ENCODE measurements at regions not wholly inside any gene's neighbourhood (a gene's known extent, or its start where the extent isn't known, plus 50 kb on each side); places are given as distances from the start of the nearest gene placed in this dataset.

- TF ChIP-seq RFX5 (IDR thresholded peaks at IDR 0.05) (no peak), CHD4 (IDR thresholded peaks at IDR 0.05; ENCODE audit: borderline replicate concordance) (no peak), HOXB5 (CRISPR knock-in tag; IDR thresholded peaks at IDR 0.05) (no peak), POLR2AphosphoS2 (conservative IDR thresholded peaks at IDR 0.05; ENCODE audit: low read length) (no peak)
- TF ChIP-seq, protein P1, sequence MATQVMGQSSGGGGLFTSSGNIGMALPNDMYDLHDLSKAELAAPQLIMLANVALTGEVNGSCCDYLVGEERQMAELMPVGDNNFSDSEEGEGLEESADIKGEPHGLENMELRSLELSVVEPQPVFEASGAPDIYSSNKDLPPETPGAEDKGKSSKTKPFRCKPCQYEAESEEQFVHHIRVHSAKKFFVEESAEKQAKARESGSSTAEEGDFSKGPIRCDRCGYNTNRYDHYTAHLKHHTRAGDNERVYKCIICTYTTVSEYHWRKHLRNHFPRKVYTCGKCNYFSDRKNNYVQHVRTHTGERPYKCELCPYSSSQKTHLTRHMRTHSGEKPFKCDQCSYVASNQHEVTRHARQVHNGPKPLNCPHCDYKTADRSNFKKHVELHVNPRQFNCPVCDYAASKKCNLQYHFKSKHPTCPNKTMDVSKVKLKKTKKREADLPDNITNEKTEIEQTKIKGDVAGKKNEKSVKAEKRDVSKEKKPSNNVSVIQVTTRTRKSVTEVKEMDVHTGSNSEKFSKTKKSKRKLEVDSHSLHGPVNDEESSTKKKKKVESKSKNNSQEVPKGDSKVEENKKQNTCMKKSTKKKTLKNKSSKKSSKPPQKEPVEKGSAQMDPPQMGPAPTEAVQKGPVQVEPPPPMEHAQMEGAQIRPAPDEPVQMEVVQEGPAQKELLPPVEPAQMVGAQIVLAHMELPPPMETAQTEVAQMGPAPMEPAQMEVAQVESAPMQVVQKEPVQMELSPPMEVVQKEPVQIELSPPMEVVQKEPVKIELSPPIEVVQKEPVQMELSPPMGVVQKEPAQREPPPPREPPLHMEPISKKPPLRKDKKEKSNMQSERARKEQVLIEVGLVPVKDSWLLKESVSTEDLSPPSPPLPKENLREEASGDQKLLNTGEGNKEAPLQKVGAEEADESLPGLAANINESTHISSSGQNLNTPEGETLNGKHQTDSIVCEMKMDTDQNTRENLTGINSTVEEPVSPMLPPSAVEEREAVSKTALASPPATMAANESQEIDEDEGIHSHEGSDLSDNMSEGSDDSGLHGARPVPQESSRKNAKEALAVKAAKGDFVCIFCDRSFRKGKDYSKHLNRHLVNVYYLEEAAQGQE (IDR thresholded peaks at IDR 0.05): no peak
- TF ChIP-seq, protein P2, sequence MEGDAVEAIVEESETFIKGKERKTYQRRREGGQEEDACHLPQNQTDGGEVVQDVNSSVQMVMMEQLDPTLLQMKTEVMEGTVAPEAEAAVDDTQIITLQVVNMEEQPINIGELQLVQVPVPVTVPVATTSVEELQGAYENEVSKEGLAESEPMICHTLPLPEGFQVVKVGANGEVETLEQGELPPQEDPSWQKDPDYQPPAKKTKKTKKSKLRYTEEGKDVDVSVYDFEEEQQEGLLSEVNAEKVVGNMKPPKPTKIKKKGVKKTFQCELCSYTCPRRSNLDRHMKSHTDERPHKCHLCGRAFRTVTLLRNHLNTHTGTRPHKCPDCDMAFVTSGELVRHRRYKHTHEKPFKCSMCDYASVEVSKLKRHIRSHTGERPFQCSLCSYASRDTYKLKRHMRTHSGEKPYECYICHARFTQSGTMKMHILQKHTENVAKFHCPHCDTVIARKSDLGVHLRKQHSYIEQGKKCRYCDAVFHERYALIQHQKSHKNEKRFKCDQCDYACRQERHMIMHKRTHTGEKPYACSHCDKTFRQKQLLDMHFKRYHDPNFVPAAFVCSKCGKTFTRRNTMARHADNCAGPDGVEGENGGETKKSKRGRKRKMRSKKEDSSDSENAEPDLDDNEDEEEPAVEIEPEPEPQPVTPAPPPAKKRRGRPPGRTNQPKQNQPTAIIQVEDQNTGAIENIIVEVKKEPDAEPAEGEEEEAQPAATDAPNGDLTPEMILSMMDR (IDR thresholded peaks at IDR 0.05): no peak
Observed at GRCh38 chr2:118272391-118272790, 184.1 kb downstream of the INSIG2 start.
